Fibroblast of lung (primary cell): ENCODE measurements at regions not wholly inside any gene's neighbourhood (a gene's known extent, or its start where the extent isn't known, plus 50 kb on each side); places are given as distances from the start of the nearest gene placed in this dataset.

Source experiments
- DNase-seq, 2 donors: peaks; one replicate each; pipeline versions ENCODE4 v3.0.0 to v3.0.0-alpha.2; 2010; ENCODE audit warnings: low read depth in 2 of 2
- H2AFZ ChIP-seq: 2 replicates; pipeline ENCODE4 v1.5.1; 2012; ENCODE audit warnings: low read length, control low read depth, inconsistent platforms
- H3K27ac ChIP-seq: 2 replicates; pipeline ENCODE4 v1.5.1; 2011; ENCODE audit warnings: low read length, control low read depth; ENCODE audit not compliant: insufficient read depth
- H3K27me3 ChIP-seq: 2 replicates; pipeline ENCODE4 v1.5.1; 2011; ENCODE audit warnings: mild to moderate bottlenecking, low read length; ENCODE audit not compliant: control insufficient read depth, insufficient read depth
- H3K36me3 ChIP-seq: 2 replicates; pipeline ENCODE4 v1.5.1; 2011; ENCODE audit warnings: low read length; ENCODE audit not compliant: control insufficient read depth, insufficient read depth
- H3K4me1 ChIP-seq: 2 replicates; pipeline ENCODE4 v1.5.1; 2011; ENCODE audit warnings: low read length; ENCODE audit not compliant: control insufficient read depth, insufficient read depth; ENCODE audit errors: extremely low read depth
- H3K4me2 ChIP-seq: 2 replicates; pipeline ENCODE4 v1.5.1; 2011; ENCODE audit warnings: low read length, control low read depth; ENCODE audit not compliant: insufficient read depth; ENCODE audit errors: extremely low read depth
- H3K4me3 ChIP-seq, 4 experiments: fragments of 200-600 bp in 1 of 4; sonication (generic) in 1 of 4; replicated peaks in 1 of 4; 2 replicates each; pipeline ENCODE4 v1.5.1; 2011 to 2016; ENCODE audit warnings: low read length in 4 of 4, low read depth in 3 of 4, mild to moderate bottlenecking in 3 of 4, control low read depth in 2 of 4, inconsistent platforms in 1 of 4, mixed read lengths in 1 of 4; ENCODE audit not compliant: insufficient read depth in 1 of 4; ENCODE audit errors: control extremely low read depth in 1 of 4
- H3K79me2 ChIP-seq: 2 replicates; pipeline ENCODE4 v1.5.1; 2012; ENCODE audit warnings: mild to moderate bottlenecking, low read length, inconsistent platforms; ENCODE audit not compliant: control insufficient read depth, insufficient read depth
- H3K9ac ChIP-seq: 2 replicates; pipeline ENCODE4 v1.5.1; 2011; ENCODE audit warnings: mild to moderate bottlenecking, low read length, control low read depth; ENCODE audit not compliant: insufficient read depth
- H3K9me3 ChIP-seq: 2 replicates; pipeline ENCODE4 v1.5.1; 2012; ENCODE audit warnings: low read depth, low read length; ENCODE audit not compliant: control insufficient read depth, insufficient read depth
- H4K20me1 ChIP-seq: 2 replicates; pipeline ENCODE4 v1.5.1; 2011; ENCODE audit warnings: low read length; ENCODE audit not compliant: control insufficient read depth, insufficient read depth; ENCODE audit errors: extremely low read depth
- EZH2 ChIP-seq: IDR thresholded peaks from 2 replicates; pipeline ENCODE4 v1.5.1; 2012; ENCODE audit warnings: low read length, control low read depth, mild to moderate bottlenecking; ENCODE audit errors: missing control alignments
- TF ChIP-seq, protein P1 (sequence below), 2 donors: IDR thresholded peaks in 1 of 2; conservative IDR thresholded peaks in 1 of 2; 1 replicate in 1 of 2; 2 replicates in 1 of 2; pipeline ENCODE4 v1.5.1; 2011 to 2012; ENCODE audit warnings: low read length in 2 of 2, control low read depth in 1 of 2, inconsistent platforms in 1 of 2, low read depth in 1 of 2, mild to moderate bottlenecking in 1 of 2

DNA sequence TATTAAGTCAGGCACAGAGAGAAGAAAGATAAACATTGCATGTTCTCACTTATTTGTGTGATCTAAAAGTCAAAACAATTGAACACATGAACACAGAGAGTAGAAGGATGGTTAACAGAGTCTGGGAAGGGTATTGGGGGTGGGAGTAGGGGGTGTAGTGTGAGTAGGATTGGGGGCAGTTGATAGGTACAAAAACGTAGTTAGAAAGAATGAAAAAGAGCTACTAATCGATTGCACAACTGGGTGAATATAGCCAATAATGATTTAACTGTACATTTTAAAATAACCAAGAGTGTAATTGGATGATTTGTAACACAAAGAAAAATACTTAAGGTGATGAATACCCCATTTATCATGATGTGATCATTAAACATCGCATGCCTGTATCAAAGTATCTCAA is 333.3 kb downstream of the HAO1 start:
- H3K27me3 ChIP-seq = no peaks in the 10 kb centered on the region
- no peak for TF ChIP-seq EZH2
- TF ChIP-seq, protein P1, sequence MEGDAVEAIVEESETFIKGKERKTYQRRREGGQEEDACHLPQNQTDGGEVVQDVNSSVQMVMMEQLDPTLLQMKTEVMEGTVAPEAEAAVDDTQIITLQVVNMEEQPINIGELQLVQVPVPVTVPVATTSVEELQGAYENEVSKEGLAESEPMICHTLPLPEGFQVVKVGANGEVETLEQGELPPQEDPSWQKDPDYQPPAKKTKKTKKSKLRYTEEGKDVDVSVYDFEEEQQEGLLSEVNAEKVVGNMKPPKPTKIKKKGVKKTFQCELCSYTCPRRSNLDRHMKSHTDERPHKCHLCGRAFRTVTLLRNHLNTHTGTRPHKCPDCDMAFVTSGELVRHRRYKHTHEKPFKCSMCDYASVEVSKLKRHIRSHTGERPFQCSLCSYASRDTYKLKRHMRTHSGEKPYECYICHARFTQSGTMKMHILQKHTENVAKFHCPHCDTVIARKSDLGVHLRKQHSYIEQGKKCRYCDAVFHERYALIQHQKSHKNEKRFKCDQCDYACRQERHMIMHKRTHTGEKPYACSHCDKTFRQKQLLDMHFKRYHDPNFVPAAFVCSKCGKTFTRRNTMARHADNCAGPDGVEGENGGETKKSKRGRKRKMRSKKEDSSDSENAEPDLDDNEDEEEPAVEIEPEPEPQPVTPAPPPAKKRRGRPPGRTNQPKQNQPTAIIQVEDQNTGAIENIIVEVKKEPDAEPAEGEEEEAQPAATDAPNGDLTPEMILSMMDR (conservative IDR thresholded peaks at IDR 0.05 in 1 of 2, IDR thresholded peaks at IDR 0.05 in 1 of 2; ENCODE audit: low read depth in 1 of 2, low read length in 2 of 2) = no peak
- no peaks in the 10 kb centered on the region for H3K4me1 ChIP-seq
- no peaks in the 10 kb centered on the region for H3K9me3 ChIP-seq
- no peak overlapping the region for H3K27ac ChIP-seq
- no peak overlapping the region for H3K4me3 ChIP-seq
- H2AFZ ChIP-seq = no peak overlapping the region
- no peak overlapping the region for H3K4me2 ChIP-seq
- no peaks in the 10 kb centered on the region for H3K79me2 ChIP-seq
- H3K9ac ChIP-seq = no peak overlapping the region
- H4K20me1 ChIP-seq = no peaks in the 10 kb centered on the region
- no peak for DNase-seq
- H3K36me3 ChIP-seq = no peaks in the 10 kb centered on the region

DNA sequence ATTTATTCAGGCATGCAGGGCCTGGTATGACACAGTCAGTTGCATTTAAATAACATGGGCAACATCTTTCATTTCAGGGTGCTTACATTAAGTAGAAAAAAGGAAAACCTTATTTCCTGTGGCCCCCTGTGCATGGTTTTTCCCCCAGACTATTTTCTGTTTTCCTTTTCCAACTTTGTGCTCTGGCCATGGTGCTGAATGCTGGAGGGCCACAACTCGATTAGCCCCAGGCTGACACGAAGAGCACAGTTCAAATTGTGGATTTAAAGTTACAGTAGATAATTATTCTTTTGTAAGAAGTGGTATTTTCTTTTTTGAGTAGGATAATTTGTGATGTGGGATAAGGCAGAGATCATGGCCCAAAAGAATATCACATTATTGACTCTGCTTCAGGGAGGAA is 332.0 kb downstream of the HAO1 start:
- Histone ChIP-seq H2AFZ (no peak overlapping the region), H3K27me3 (no peaks in the 10 kb centered on the region), H3K9ac (no peak overlapping the region), H3K36me3 (no peaks in the 10 kb centered on the region), H4K20me1 (no peaks in the 10 kb centered on the region), H3K4me3 (no peak overlapping the region), H3K4me1 (no peaks in the 10 kb centered on the region), H3K79me2 (no peaks in the 10 kb centered on the region), H3K4me2 (no peak overlapping the region), H3K27ac (no peak overlapping the region), H3K9me3 (no peaks in the 10 kb centered on the region)
- DNase-seq = no peak
- no peak for TF ChIP-seq EZH2
- TF ChIP-seq, protein P1 (conservative IDR thresholded peaks at IDR 0.05 in 1 of 2, IDR thresholded peaks at IDR 0.05 in 1 of 2; ENCODE audit: low read depth in 1 of 2, low read length in 2 of 2) = no peak

DNA sequence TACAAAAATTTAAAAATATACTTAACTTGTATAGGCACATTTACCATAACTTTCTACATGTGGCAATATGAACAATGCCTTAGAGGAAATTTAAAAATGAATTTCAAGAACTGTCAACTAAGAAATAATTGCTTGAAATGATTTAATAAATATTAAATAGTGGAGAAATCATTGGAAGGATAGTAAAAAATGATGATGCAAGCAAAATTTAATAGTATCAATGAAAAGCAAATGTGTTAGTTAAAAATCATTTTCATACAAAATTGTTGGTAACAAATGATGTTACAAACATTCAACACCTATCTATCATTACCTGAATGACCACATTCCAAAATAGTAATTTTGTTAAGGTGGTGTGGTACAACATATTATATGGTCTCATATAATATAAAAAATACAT is 331.0 kb downstream of the HAO1 start:
- no peaks in the 10 kb centered on the region for H3K79me2 ChIP-seq

More for the DNA sequence above, 331.0 kb downstream of the HAO1 start:
- no peaks in the 10 kb centered on the region for H4K20me1 ChIP-seq
- no peak for DNase-seq
- TF ChIP-seq, protein P1 (conservative IDR thresholded peaks at IDR 0.05 in 1 of 2, IDR thresholded peaks at IDR 0.05 in 1 of 2; ENCODE audit: low read depth in 1 of 2, low read length in 2 of 2) = no peak
- no peak for TF ChIP-seq EZH2
- no peaks in the 10 kb centered on the region for H3K4me1 ChIP-seq
- H3K4me3 ChIP-seq = no peak overlapping the region
- no peak overlapping the region for H3K9ac ChIP-seq
- no peak overlapping the region for H2AFZ ChIP-seq
- H3K27ac ChIP-seq = no peak overlapping the region
- no peaks in the 10 kb centered on the region for H3K27me3 ChIP-seq
- H3K4me2 ChIP-seq = no peak overlapping the region
- no peaks in the 10 kb centered on the region for H3K36me3 ChIP-seq
- no peaks in the 10 kb centered on the region for H3K9me3 ChIP-seq
